ENCODE measurements at regions not wholly inside any gene's neighbourhood (a gene's known extent, or its start where the extent isn't known, plus 50 kb on each side); places are given as distances from the start of the nearest gene placed in this dataset.

GRCh38 chr14:98782062-98782461 lies 489.9 kb downstream of the BCL11B start:
- TF ChIP-seq, protein P1, sequence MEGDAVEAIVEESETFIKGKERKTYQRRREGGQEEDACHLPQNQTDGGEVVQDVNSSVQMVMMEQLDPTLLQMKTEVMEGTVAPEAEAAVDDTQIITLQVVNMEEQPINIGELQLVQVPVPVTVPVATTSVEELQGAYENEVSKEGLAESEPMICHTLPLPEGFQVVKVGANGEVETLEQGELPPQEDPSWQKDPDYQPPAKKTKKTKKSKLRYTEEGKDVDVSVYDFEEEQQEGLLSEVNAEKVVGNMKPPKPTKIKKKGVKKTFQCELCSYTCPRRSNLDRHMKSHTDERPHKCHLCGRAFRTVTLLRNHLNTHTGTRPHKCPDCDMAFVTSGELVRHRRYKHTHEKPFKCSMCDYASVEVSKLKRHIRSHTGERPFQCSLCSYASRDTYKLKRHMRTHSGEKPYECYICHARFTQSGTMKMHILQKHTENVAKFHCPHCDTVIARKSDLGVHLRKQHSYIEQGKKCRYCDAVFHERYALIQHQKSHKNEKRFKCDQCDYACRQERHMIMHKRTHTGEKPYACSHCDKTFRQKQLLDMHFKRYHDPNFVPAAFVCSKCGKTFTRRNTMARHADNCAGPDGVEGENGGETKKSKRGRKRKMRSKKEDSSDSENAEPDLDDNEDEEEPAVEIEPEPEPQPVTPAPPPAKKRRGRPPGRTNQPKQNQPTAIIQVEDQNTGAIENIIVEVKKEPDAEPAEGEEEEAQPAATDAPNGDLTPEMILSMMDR (IDR thresholded peaks at IDR 0.05; ENCODE audit: low read depth, low read length): no peak
- TF ChIP-seq MYC (IDR thresholded peaks at IDR 0.05; ENCODE audit: low read depth, low read length) (no peak), POLR2A (IDR thresholded peaks at IDR 0.05; ENCODE audit: extremely low read depth, insufficient read length) (no peak), MAX (IDR thresholded peaks at IDR 0.05; ENCODE audit: low read depth, low read length) (no peak)
- no peak overlapping the region for H3K4me3 ChIP-seq (ENCODE audit: low read depth, low read length)
- no peak for DNase-seq (ENCODE audit: low read depth)

GRCh38 chr14:98785578-98785977 lies 486.4 kb downstream of the BCL11B start:
- TF ChIP-seq, protein P1 (IDR thresholded peaks at IDR 0.05; ENCODE audit: low read depth, low read length): no peak
- TF ChIP-seq MAX (IDR thresholded peaks at IDR 0.05; ENCODE audit: low read depth, low read length) (no peak), POLR2A (IDR thresholded peaks at IDR 0.05; ENCODE audit: extremely low read depth, insufficient read length) (no peak), MYC (IDR thresholded peaks at IDR 0.05; ENCODE audit: low read depth, low read length) (no peak)
- H3K4me3 ChIP-seq (ENCODE audit: low read depth, low read length): no peak overlapping the region
- DNase-seq (ENCODE audit: low read depth): no peak

DNA sequence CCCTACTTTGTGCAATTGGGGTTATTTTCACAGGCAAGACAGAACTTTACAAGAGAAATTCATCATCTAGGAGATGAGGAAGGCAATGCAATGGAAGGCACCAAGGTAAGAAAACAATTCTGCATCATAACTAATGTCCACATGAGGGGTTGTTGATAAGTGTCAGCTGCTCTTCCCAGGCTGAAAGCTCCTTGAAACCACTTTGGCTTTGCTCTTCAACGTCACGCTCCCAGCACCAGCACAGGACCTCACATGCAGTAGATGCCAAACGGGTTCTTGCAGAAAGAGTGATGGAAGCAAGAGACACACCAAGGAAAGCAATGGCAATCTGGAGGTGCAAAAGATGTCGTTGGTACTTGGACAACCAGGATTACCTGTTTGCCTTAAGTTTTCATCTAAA lies 485.5 kb downstream of the BCL11B start:
- DNase-seq (ENCODE audit: low read depth): no peak
- TF ChIP-seq MAX (IDR thresholded peaks at IDR 0.05; ENCODE audit: low read depth, low read length) (no peak), POLR2A (IDR thresholded peaks at IDR 0.05; ENCODE audit: extremely low read depth, insufficient read length) (no peak), MYC (IDR thresholded peaks at IDR 0.05; ENCODE audit: low read depth, low read length) (no peak)
- TF ChIP-seq, protein P1 (IDR thresholded peaks at IDR 0.05; ENCODE audit: low read depth, low read length): no peak

GRCh38 chr14:98791661-98792060 lies 480.3 kb downstream of the BCL11B start:
- TF ChIP-seq MAX (IDR thresholded peaks at IDR 0.05; ENCODE audit: low read depth, low read length) (no peak), MYC (IDR thresholded peaks at IDR 0.05; ENCODE audit: low read depth, low read length) (no peak), POLR2A (IDR thresholded peaks at IDR 0.05; ENCODE audit: extremely low read depth, insufficient read length) (no peak)
- TF ChIP-seq, protein P1 (IDR thresholded peaks at IDR 0.05; ENCODE audit: low read depth, low read length): no peak
- DNase-seq (ENCODE audit: low read depth): no peak
- no peak overlapping the region for H3K4me3 ChIP-seq (ENCODE audit: low read depth, low read length)

More for the DNA sequence above, 485.5 kb downstream of the BCL11B start:
- no peak overlapping the region for H3K4me3 ChIP-seq (ENCODE audit: low read depth, low read length)

DNA sequence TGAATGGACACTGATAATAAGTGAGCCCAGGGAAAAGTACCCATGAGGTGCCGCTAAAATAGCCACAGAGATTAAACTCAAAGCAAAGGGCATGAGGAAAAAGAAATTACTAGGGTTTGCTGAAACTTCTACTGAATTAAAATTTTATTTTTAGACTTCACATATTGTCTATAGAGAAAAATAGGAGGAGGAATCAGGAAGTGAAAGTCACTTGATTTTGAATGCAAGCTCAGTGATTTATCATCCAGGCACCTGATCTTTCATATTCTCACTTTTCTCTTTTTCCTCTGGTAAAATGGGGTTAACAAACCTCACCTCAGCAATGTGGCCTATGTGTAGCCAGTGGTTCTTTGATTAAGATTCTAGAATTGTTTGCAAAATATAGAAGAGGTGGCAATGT lies 479.8 kb downstream of the BCL11B start:
- DNase-seq (ENCODE audit: low read depth): no peak
- no peak overlapping the region for H3K4me3 ChIP-seq (ENCODE audit: low read depth, low read length)
- no peak for TF ChIP-seq MYC (IDR thresholded peaks at IDR 0.05; ENCODE audit: low read depth, low read length)
- TF ChIP-seq, protein P1 (IDR thresholded peaks at IDR 0.05; ENCODE audit: low read depth, low read length): no peak
- TF ChIP-seq POLR2A (IDR thresholded peaks at IDR 0.05; ENCODE audit: extremely low read depth, insufficient read length): no peak
- TF ChIP-seq MAX (IDR thresholded peaks at IDR 0.05; ENCODE audit: low read depth, low read length): no peak

DNA sequence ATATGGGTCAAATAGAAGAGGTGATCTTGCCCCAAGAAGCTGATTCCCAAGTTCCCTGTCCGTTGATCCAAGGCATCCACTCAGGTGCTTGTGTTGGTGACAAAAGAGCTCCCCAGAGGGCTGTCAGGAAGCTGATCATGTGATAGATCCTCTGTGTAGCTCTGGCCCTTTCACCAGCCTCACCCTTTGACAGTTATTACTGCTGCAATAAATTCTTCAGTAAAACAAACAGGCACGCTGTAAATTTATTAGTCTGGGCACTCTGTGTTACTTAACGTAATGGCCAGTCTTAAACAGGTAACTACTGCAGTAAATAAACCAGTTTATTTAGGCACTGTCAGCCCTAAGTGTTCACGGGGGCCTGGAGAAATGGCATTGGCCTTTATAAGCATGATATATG lies 473.9 kb downstream of the BCL11B start:
- no peak for DNase-seq (ENCODE audit: low read depth)

More for the DNA sequence above, 473.9 kb downstream of the BCL11B start:
- H3K4me3 ChIP-seq (ENCODE audit: low read depth, low read length): no peak overlapping the region
- TF ChIP-seq MYC (IDR thresholded peaks at IDR 0.05; ENCODE audit: low read depth, low read length): no peak
- no peak for TF ChIP-seq POLR2A (IDR thresholded peaks at IDR 0.05; ENCODE audit: extremely low read depth, insufficient read length)
- TF ChIP-seq MAX (IDR thresholded peaks at IDR 0.05; ENCODE audit: low read depth, low read length): no peak
- TF ChIP-seq, protein P1 (IDR thresholded peaks at IDR 0.05; ENCODE audit: low read depth, low read length): no peak

Measured in NB4 (cell line).